ENCODE measurements at regions not wholly inside any gene's neighbourhood (a gene's known extent, or its start where the extent isn't known, plus 50 kb on each side); places are given as distances from the start of the nearest gene placed in this dataset.

GRCh38 chr5:54689411-54690251, 172.1 kb downstream of the SNX18 start:
- DNase-seq (ENCODE audit: low read depth) = no peak

GRCh38 chr5:54680998-54681397, 163.4 kb downstream of the SNX18 start:
- no peak for DNase-seq (ENCODE audit: low read depth)

GRCh38 chr5:54679686-54680085, 162.1 kb downstream of the SNX18 start:
- no peak for DNase-seq (ENCODE audit: low read depth)

GRCh38 chr5:54678737-54679136, 161.2 kb downstream of the SNX18 start:
- DNase-seq (ENCODE audit: low read depth) = no peak

- DNase-seq (ENCODE audit: low read depth) = no peak
These were observed 159.2 kb downstream of the SNX18 start for GRCh38 chr5:54676481-54677340.

- DNase-seq (ENCODE audit: low read depth) = no peak
These were observed 156.1 kb downstream of the SNX18 start for GRCh38 chr5:54673523-54674225.

GRCh38 chr5:54672871-54673270, 155.3 kb downstream of the SNX18 start:
- no peak for DNase-seq (ENCODE audit: low read depth)

- DNase-seq (ENCODE audit: low read depth) = no peak
These were observed 154.1 kb downstream of the SNX18 start for GRCh38 chr5:54671681-54672080.

- DNase-seq (ENCODE audit: low read depth) = no peak
These were observed 153.6 kb downstream of the SNX18 start for GRCh38 chr5:54671111-54671531.

- no peak for DNase-seq (ENCODE audit: low read depth)
These were observed 152.7 kb downstream of the SNX18 start for GRCh38 chr5:54670281-54670680.

GRCh38 chr5:54669845-54670244, 152.3 kb downstream of the SNX18 start:
- no peak for DNase-seq (ENCODE audit: low read depth)

- no peak for DNase-seq (ENCODE audit: low read depth)
These were observed 151.7 kb downstream of the SNX18 start for GRCh38 chr5:54669285-54669684.

GRCh38 chr5:54668096-54668495, 150.5 kb downstream of the SNX18 start:
- no peak for DNase-seq (ENCODE audit: low read depth)

- DNase-seq (ENCODE audit: low read depth) = no peak
These were observed 149.6 kb downstream of the SNX18 start for GRCh38 chr5:54667136-54667535.

- no peak for DNase-seq (ENCODE audit: low read depth)
These were observed 146.3 kb downstream of the SNX18 start for GRCh38 chr5:54663866-54664265.

GRCh38 chr5:54661111-54661510, 143.6 kb downstream of the SNX18 start:
- no peak for DNase-seq (ENCODE audit: low read depth)

- no peak for DNase-seq (ENCODE audit: low read depth)
These were observed 142.2 kb downstream of the SNX18 start for GRCh38 chr5:54659700-54660131.

GRCh38 chr5:54658010-54658409, 140.5 kb downstream of the SNX18 start:
- DNase-seq (ENCODE audit: low read depth) = no peak

GRCh38 chr5:54656261-54656728, 138.7 kb downstream of the SNX18 start:
- no peak for DNase-seq (ENCODE audit: low read depth)

GRCh38 chr5:54655761-54656160, 138.2 kb downstream of the SNX18 start:
- no peak for DNase-seq (ENCODE audit: low read depth)

- no peak for DNase-seq (ENCODE audit: low read depth)
These were observed 137.7 kb downstream of the SNX18 start for GRCh38 chr5:54655266-54655665.

GRCh38 chr5:54653956-54654614, 136.5 kb downstream of the SNX18 start:
- no peak for DNase-seq (ENCODE audit: low read depth)

Measured in T follicular helper cell (primary cell).